ENCODE measurements at regions not wholly inside any gene's neighbourhood (a gene's known extent, or its start where the extent isn't known, plus 50 kb on each side); places are given as distances from the start of the nearest gene placed in this dataset.

- H3K27me3 ChIP-seq: no peaks in the 10 kb centered on the region
- no peaks in the 10 kb centered on the region for H3K36me3 ChIP-seq
- no peak overlapping the region for H3K4me3 ChIP-seq
- no peaks in the 10 kb centered on the region for H3K4me1 ChIP-seq
- TF ChIP-seq EP300 (IDR thresholded peaks at IDR 0.05): no peak
- TF ChIP-seq CTCF (IDR thresholded peaks at IDR 0.05): no peak
- TF ChIP-seq POLR2A (IDR thresholded peaks at IDR 0.05): no peak
- no peak for TF ChIP-seq POLR2AphosphoS5 (IDR thresholded peaks at IDR 0.05)
- DNase-seq (ENCODE audit: low spot score in 2 of 2): no peak
- H3K9me3 ChIP-seq: no peaks in the 10 kb centered on the region
- no peak overlapping the region for H3K27ac ChIP-seq
- WGBS: 77% methylated on average over 8 of the region's 8 CpGs
Measured at GRCh38 chr5:130529511-130530485, 625.5 kb downstream of the CHSY3 start.

GRCh38 chr5:130529111-130529510, 624.8 kb downstream of the CHSY3 start:
- DNase-seq (ENCODE audit: low spot score in 2 of 2): no peak
- Histone ChIP-seq H3K4me1 (no peaks in the 10 kb centered on the region), H3K4me3 (no peak overlapping the region), H3K36me3 (no peaks in the 10 kb centered on the region), H3K27me3 (no peaks in the 10 kb centered on the region), H3K27ac (no peak overlapping the region), H3K9me3 (no peaks in the 10 kb centered on the region)
- WGBS: 92% methylated on average over 1 of the region's 1 CpG
- TF ChIP-seq POLR2A (IDR thresholded peaks at IDR 0.05): no peak
- TF ChIP-seq POLR2AphosphoS5 (IDR thresholded peaks at IDR 0.05): no peak
- no peak for TF ChIP-seq CTCF (IDR thresholded peaks at IDR 0.05)
- TF ChIP-seq EP300 (IDR thresholded peaks at IDR 0.05): no peak

GRCh38 chr5:130528474-130528873, 624.2 kb downstream of the CHSY3 start:
- no peak overlapping the region for H3K27ac ChIP-seq
- DNase-seq (ENCODE audit: low spot score in 2 of 2): no peak
- TF ChIP-seq POLR2A (IDR thresholded peaks at IDR 0.05) (no peak), CTCF (IDR thresholded peaks at IDR 0.05) (no peak), EP300 (IDR thresholded peaks at IDR 0.05) (no peak), POLR2AphosphoS5 (IDR thresholded peaks at IDR 0.05) (no peak)
- H3K4me3 ChIP-seq: no peak overlapping the region
- H3K36me3 ChIP-seq: no peaks in the 10 kb centered on the region
- no peaks in the 10 kb centered on the region for H3K4me1 ChIP-seq
- H3K27me3 ChIP-seq: no peaks in the 10 kb centered on the region
- H3K9me3 ChIP-seq: no peaks in the 10 kb centered on the region

- Histone ChIP-seq H3K27ac (no peak overlapping the region), H3K27me3 (no peaks in the 10 kb centered on the region), H3K9me3 (no peaks in the 10 kb centered on the region), H3K4me1 (no peaks in the 10 kb centered on the region), H3K4me3 (no peak overlapping the region), H3K36me3 (no peaks in the 10 kb centered on the region)
- no peak for TF ChIP-seq POLR2AphosphoS5 (IDR thresholded peaks at IDR 0.05)
- TF ChIP-seq POLR2A (IDR thresholded peaks at IDR 0.05): no peak
- TF ChIP-seq CTCF (IDR thresholded peaks at IDR 0.05): no peak
- TF ChIP-seq EP300 (IDR thresholded peaks at IDR 0.05): no peak
- DNase-seq (ENCODE audit: low spot score in 2 of 2): no peak
- 82% methylated on average over 3 of the region's 3 CpGs for WGBS
Measured at GRCh38 chr5:130526708-130527107, 622.4 kb downstream of the CHSY3 start.

- no peaks in the 10 kb centered on the region for H3K27me3 ChIP-seq
- peaks cover 12% of the 10 kb centered on the region for H3K9me3 ChIP-seq
- H3K27ac ChIP-seq: no peak overlapping the region
- WGBS: 80% methylated on average over 1 of the region's 1 CpG
- TF ChIP-seq CTCF (IDR thresholded peaks at IDR 0.05) (no peak), POLR2AphosphoS5 (IDR thresholded peaks at IDR 0.05) (no peak), POLR2A (IDR thresholded peaks at IDR 0.05) (no peak)
- no peaks in the 10 kb centered on the region for H3K36me3 ChIP-seq
- H3K4me1 ChIP-seq: no peaks in the 10 kb centered on the region
- H3K4me3 ChIP-seq: no peak overlapping the region
- no peak for DNase-seq (ENCODE audit: low spot score in 2 of 2)
Measured at GRCh38 chr5:130520211-130520610, 615.9 kb downstream of the CHSY3 start.
